Epithelial cell of proximal tubule (primary cell): ENCODE measurements at regions not wholly inside any gene's neighbourhood (a gene's known extent, or its start where the extent isn't known, plus 50 kb on each side); places are given as distances from the start of the nearest gene placed in this dataset.
"Not testable (repeated sequence)": the region's sequence is repeated elsewhere in the genome, so short reads cannot be mapped to it uniquely, and the experiment has no call there.

Experiments
- DNase-seq: peaks from one replicate; pipeline ENCODE4 v3.0.0-alpha.2; 2011; ENCODE audit warnings: low read depth
- H3K4me3 ChIP-seq: 2 replicates; pipeline ENCODE4 v1.5.1; 2011; ENCODE audit warnings: low read depth, mild to moderate bottlenecking, low read length
- CTCF ChIP-seq: conservative IDR thresholded peaks from 2 replicates; pipeline ENCODE4 v1.5.1; 2012; ENCODE audit warnings: low read depth, mild to moderate bottlenecking, low read length

- no peak for TF ChIP-seq CTCF
- DNase-seq = no peak
- H3K4me3 ChIP-seq = no peak overlapping the region
Measured at GRCh38 chrY:11063486-11063885, 1535.8 kb downstream of the TSPY10 start.

GRCh38 chrY:11063960-11064359, 1536.3 kb downstream of the TSPY10 start:
- no peak overlapping the region for H3K4me3 ChIP-seq
- TF ChIP-seq CTCF = no peak
- no peak for DNase-seq

- no peak for TF ChIP-seq CTCF
- no peak overlapping the region for H3K4me3 ChIP-seq
- DNase-seq = no peak
Measured at GRCh38 chrY:11064376-11064775, 1536.7 kb downstream of the TSPY10 start.

GRCh38 chrY:11069271-11069670, 1541.6 kb downstream of the TSPY10 start:
- TF ChIP-seq CTCF = no peak
- no peak for DNase-seq
- H3K4me3 ChIP-seq = no peak overlapping the region

GRCh38 chrY:11070250-11071113, 1542.8 kb downstream of the TSPY10 start:
- TF ChIP-seq CTCF = no peak
- no peak overlapping the region for H3K4me3 ChIP-seq
- no peak for DNase-seq

GRCh38 chrY:11085801-11086200, 1558.1 kb downstream of the TSPY10 start:
- H3K4me3 ChIP-seq, DNase-seq: not testable (repeated sequence)

- not testable (repeated sequence) for H3K4me3 ChIP-seq, DNase-seq
Measured at GRCh38 chrY:11097498-11097897, 1569.8 kb downstream of the TSPY10 start.

- DNase-seq, H3K4me3 ChIP-seq: not testable (repeated sequence)
Measured at GRCh38 chrY:11098419-11098818, 1570.7 kb downstream of the TSPY10 start.
